H1 (cell line): ENCODE measurements at regions not wholly inside any gene's neighbourhood (a gene's known extent, or its start where the extent isn't known, plus 50 kb on each side); places are given as distances from the start of the nearest gene placed in this dataset.

ENCODE experiments used
- CTCF ChIA-PET: fragments of 300-600 bp; sonication (Branson Sonifier 250); formaldehyde crosslinking; loops from one replicate; lab custom pipeline; 2021; ENCODE audit not compliant: partially characterized antibody; lab: Charles Lee
- POLR2A ChIA-PET: fragments of 300-600 bp; sonication (Branson Sonifier 250); formaldehyde crosslinking; loops from one replicate; lab custom pipeline; 2021; ENCODE audit warnings: inconsistent platforms; ENCODE audit not compliant: partially characterized antibody; lab: Charles Lee
- DNase-seq, 2 experiments: peaks; one replicate each; pipeline versions ENCODE4 v3.0.0 to v3.0.0-alpha.2; 2010 to 2022; ENCODE audit warnings: low spot score in 2 of 2, low read depth in 1 of 2, mixed read lengths in 1 of 2
- FAIRE-seq: peaks from 2 replicates; lab custom pipeline; 2011; peaks lifted over from hg19 to GRCh38; lab: Jason Lieb, UNC
- H2AFZ ChIP-seq: 2 replicates; pipeline ENCODE4 v1.8.1; 2012; ENCODE audit warnings: low read length, inconsistent platforms
- H2AK5ac ChIP-seq: 2 replicates; pipeline ENCODE4 v1.6.1; 2013; ENCODE audit warnings: low read depth, low read length
- H2BK120ac ChIP-seq: replicated peaks from 2 replicates; pipeline ENCODE3; 2013; ENCODE audit warnings: low read depth, low read length, inconsistent platforms
- H2BK12ac ChIP-seq: 2 replicates; pipeline ENCODE4 v1.6.1; 2013; ENCODE audit warnings: low read depth, low read length
- H2BK15ac ChIP-seq: 2 replicates; pipeline ENCODE4 v1.6.1; 2013; ENCODE audit warnings: low read length
- H2BK20ac ChIP-seq: 2 replicates; pipeline ENCODE4 v1.6.1; 2013; ENCODE audit warnings: low read length
- H2BK5ac ChIP-seq: 2 replicates; pipeline ENCODE4 v1.6.1; 2013; ENCODE audit warnings: low read depth, low read length
- H3K14ac ChIP-seq: 2 replicates; pipeline ENCODE4 v1.6.1; 2013; ENCODE audit warnings: inconsistent platforms; ENCODE audit not compliant: insufficient read length
- H3K18ac ChIP-seq: 2 replicates; pipeline ENCODE4 v1.6.1; 2013; ENCODE audit warnings: low read length; ENCODE audit errors: extremely low read depth
- H3K23ac ChIP-seq: 2 replicates; pipeline ENCODE4 v1.6.1; 2013; ENCODE audit warnings: inconsistent platforms; ENCODE audit not compliant: insufficient read length
- H3K23me2 ChIP-seq: 2 replicates; pipeline ENCODE4 v1.6.1; 2013; ENCODE audit warnings: low read depth, low read length
- H3K27ac ChIP-seq: 2 replicates; pipeline ENCODE4 v1.6.1; 2011; ENCODE audit warnings: low read depth, low read length, inconsistent platforms
- H3K27me3 ChIP-seq, 4 experiments: replicated peaks in 1 of 4; 1 replicate in 1 of 4; 2 replicates in 3 of 4; pipeline versions ENCODE4 v1.6.1 to v1.8.1; 2011 to 2013; ENCODE audit warnings: low read length in 3 of 4, mild to moderate bottlenecking in 3 of 4, inconsistent platforms in 2 of 4, mixed read lengths in 2 of 4, moderate library complexity in 1 of 4; ENCODE audit not compliant: control insufficient read depth in 3 of 4, insufficient read depth in 3 of 4; ENCODE audit errors: extremely low read depth in 1 of 4
- H3K36me3 ChIP-seq, 4 experiments: 2 replicates each; pipeline versions ENCODE4 v1.6.1 to v1.8.1; 2011 to 2013; ENCODE audit warnings: mild to moderate bottlenecking in 4 of 4, low read length in 3 of 4, moderate library complexity in 2 of 4, control low read depth in 1 of 4, inconsistent platforms in 1 of 4; ENCODE audit not compliant: insufficient read depth in 4 of 4, control insufficient read depth in 2 of 4
- H3K4ac ChIP-seq: replicated peaks from 2 replicates; pipeline ENCODE3; 2013; ENCODE audit warnings: low read length, low read depth, mixed read lengths, inconsistent platforms; ENCODE audit not compliant: insufficient read length
- H3K4me1 ChIP-seq, 4 experiments: replicated peaks in 1 of 4; 1 replicate in 1 of 4; 2 replicates in 3 of 4; pipeline versions ENCODE4 v1.6.1 to v1.8.1; 2011 to 2013; ENCODE audit warnings: low read length in 3 of 4, inconsistent platforms in 2 of 4, mixed read lengths in 1 of 4; ENCODE audit not compliant: insufficient read depth in 4 of 4, control insufficient read depth in 3 of 4
- H3K4me2 ChIP-seq, 2 experiments: 2 replicates each; pipeline versions ENCODE4 v1.6.1 to v1.8.1; 2011 to 2013; ENCODE audit warnings: low read depth in 2 of 2, low read length in 2 of 2, control low read depth in 1 of 2, inconsistent platforms in 1 of 2, mild to moderate bottlenecking in 1 of 2; ENCODE audit not compliant: insufficient read depth in 1 of 2
- H3K4me3 ChIP-seq, 4 experiments: fragments of 200-600, 300-600 bp in 1 of 4; sonication (generic), shearing (Covaris generic), sonication (Bioruptor Twin) in 1 of 4; 2 replicates each; pipeline versions ENCODE4 v1.5.1 to v1.8.1; 2011 to 2016; ENCODE audit warnings: low read length in 4 of 4, low read depth in 3 of 4, control low read depth in 2 of 4, inconsistent platforms in 2 of 4, mild to moderate bottlenecking in 2 of 4, mixed read lengths in 1 of 4, moderate library complexity in 1 of 4; ENCODE audit not compliant: insufficient read depth in 2 of 4; ENCODE audit errors: extremely low read depth in 1 of 4
- H3K56ac ChIP-seq: replicated peaks from 2 replicates; pipeline ENCODE3; 2013; ENCODE audit warnings: low read depth, mild to moderate bottlenecking, mixed read lengths, low read length, inconsistent platforms; ENCODE audit not compliant: insufficient read length
- H3K79me1 ChIP-seq: 2 replicates; pipeline ENCODE4 v1.6.1; 2013; ENCODE audit warnings: low read depth, low read length, control low read depth
- H3K79me2 ChIP-seq, 2 experiments: 2 replicates each; pipeline versions ENCODE4 v1.6.1 to v1.8.1; 2012 to 2013; ENCODE audit warnings: low read length in 2 of 2, mild to moderate bottlenecking in 2 of 2, inconsistent platforms in 1 of 2; ENCODE audit not compliant: insufficient read depth in 2 of 2, control insufficient read depth in 1 of 2
- H3K9ac ChIP-seq, 4 experiments: replicated peaks in 1 of 4; 1 replicate in 1 of 4; 2 replicates in 3 of 4; pipeline versions ENCODE4 v1.6.1 to v1.8.1; 2011 to 2013; ENCODE audit warnings: low read depth in 3 of 4, low read length in 3 of 4, control low read depth in 2 of 4, mild to moderate bottlenecking in 2 of 4, moderate library complexity in 2 of 4, inconsistent platforms in 1 of 4; ENCODE audit errors: extremely low read depth in 1 of 4
- H3K9me3 ChIP-seq, 2 experiments: 2 replicates each; pipeline versions ENCODE4 v1.6.1 to v1.8.1; 2012 to 2013; ENCODE audit warnings: mild to moderate bottlenecking in 2 of 2, moderate library complexity in 2 of 2, control low read depth in 1 of 2, inconsistent platforms in 1 of 2, low read depth in 1 of 2, low read length in 1 of 2, mixed read lengths in 1 of 2; ENCODE audit not compliant: insufficient read depth in 2 of 2
- H4K20me1 ChIP-seq, 2 experiments: replicated peaks in 1 of 2; 2 replicates each; pipeline versions ENCODE3 to v1.8.1; 2011 to 2013; ENCODE audit warnings: inconsistent platforms in 2 of 2, low read length in 2 of 2, mild to moderate bottlenecking in 1 of 2; ENCODE audit not compliant: insufficient read depth in 2 of 2, control insufficient read depth in 1 of 2
- H4K5ac ChIP-seq: 2 replicates; pipeline ENCODE4 v1.6.1; 2013; ENCODE audit warnings: low read length, low read depth, mixed read lengths, inconsistent platforms; ENCODE audit not compliant: insufficient read length
- H4K8ac ChIP-seq: 2 replicates; pipeline ENCODE4 v1.8.0; 2013; ENCODE audit warnings: mild to moderate bottlenecking, moderate library complexity, low read length, inconsistent platforms; ENCODE audit not compliant: insufficient read depth; ENCODE audit errors: extremely low read depth
- H4K91ac ChIP-seq: replicated peaks from 2 replicates; pipeline ENCODE3; 2013; ENCODE audit warnings: low read length, mixed read lengths, inconsistent platforms; ENCODE audit not compliant: insufficient read length
- ATF2 ChIP-seq: IDR thresholded peaks from 2 replicates; pipeline ENCODE4 v1.6.1; 2012; ENCODE audit warnings: low read length, inconsistent platforms
- ATF3 ChIP-seq: IDR thresholded peaks from 2 replicates; pipeline ENCODE4 v1.6.1; 2011; ENCODE audit warnings: low read depth, mild to moderate bottlenecking, low read length; ENCODE audit not compliant: insufficient read depth
- BRCA1 ChIP-seq: IDR thresholded peaks from 2 replicates; pipeline ENCODE4 v1.6.1; 2012; ENCODE audit warnings: low read depth, low read length, improper control_type of control experiment
- EGR1 ChIP-seq: IDR thresholded peaks from 2 replicates; pipeline ENCODE4 v1.6.1; 2011; ENCODE audit warnings: low read depth, low read length, borderline replicate concordance
- EP300 ChIP-seq, 2 experiments: IDR thresholded peaks; 1 replicate in 1 of 2; 2 replicates in 1 of 2; pipeline ENCODE4 v1.6.1; 2011 to 2012; ENCODE audit warnings: low read depth in 2 of 2, low read length in 2 of 2, mild to moderate bottlenecking in 2 of 2, borderline replicate concordance in 1 of 2, inconsistent platforms in 1 of 2, moderate library complexity in 1 of 2
- MAX ChIP-seq: IDR thresholded peaks from 2 replicates; pipeline ENCODE4 v1.6.1; 2012; ENCODE audit warnings: inconsistent platforms
- RFX5 ChIP-seq: IDR thresholded peaks from 2 replicates; pipeline ENCODE4 v1.6.1; 2011; ENCODE audit warnings: low read depth, low read length, improper control_type of control experiment, borderline replicate concordance
- TBP ChIP-seq: IDR thresholded peaks from 2 replicates; pipeline ENCODE4 v1.6.1; 2011; ENCODE audit warnings: low read depth, low read length, improper control_type of control experiment
- TEAD4 ChIP-seq: IDR thresholded peaks from 2 replicates; pipeline ENCODE4 v1.6.1; 2012; ENCODE audit warnings: low read depth, low read length, inconsistent platforms, mixed read lengths
- USF2 ChIP-seq: IDR thresholded peaks from 2 replicates; pipeline ENCODE4 v1.6.1; 2011; ENCODE audit warnings: low read length, improper control_type of control experiment
- WGBS, 2 experiments: shearing (Covaris generic) in 1 of 2; methylation state at CpG; one replicate each; pipeline versions ENCODE4 v1.1.6 to v1.1.7; 2013 to 2015; ENCODE audit warnings: low lambda C conversion rate in 2 of 2, mixed read lengths in 2 of 2, inconsistent platforms in 1 of 2, low coverage in 1 of 2, missing lambda C conversion rate in 1 of 2; ENCODE audit not compliant: insufficient replicate concordance in 2 of 2, insufficient coverage in 1 of 2, insufficient read length in 1 of 2; ENCODE audit errors: extremely low coverage in 1 of 2, missing lambda C conversion rate in 1 of 2; 5-methylcytosine and 5-hydroxymethylcytosine counted together

- 87% methylated on average over 6 of the region's 6 CpGs; no CpG with 5 or more reads in 1 of the 2 experiments for WGBS, 2 experiments
- H3K18ac ChIP-seq: no peak overlapping the region
- no peak for TF ChIP-seq TEAD4
- no peak for TF ChIP-seq USF2
- no peak for TF ChIP-seq EGR1
- TF ChIP-seq MAX: no peak
- TF ChIP-seq EP300 (IDR thresholded peaks at IDR 0.05; ENCODE audit: borderline replicate concordance in 1 of 2, low read depth in 2 of 2, low read length in 2 of 2): no peak
- TF ChIP-seq BRCA1: no peak
- no peak for TF ChIP-seq TBP
- no peak for TF ChIP-seq RFX5
- no peak for TF ChIP-seq ATF2
- TF ChIP-seq ATF3: no peak
Measured at GRCh38 chr16:9508328-9508936, 417.0 kb downstream of the HAPSTR1 start.

More at GRCh38 chr16:9508328-9508936, 417.0 kb downstream of the HAPSTR1 start:
- no peak overlapping the region for H2AK5ac ChIP-seq
- no peak overlapping the region for H2BK12ac ChIP-seq
- H3K4me1 ChIP-seq: peaks cover 0 to 2% (median under 1%) of the 10 kb centered on the region in 4 experiments; a peak in 1 of 7 replicates
- H2BK20ac ChIP-seq: no peak overlapping the region
- POLR2A ChIA-PET: no interaction called here
- CTCF ChIA-PET: interaction anchor here (0.6 to 1.1 kb wide), 2 partner anchors 9 to 234 kb away, joined by 3 read pairs; no protein-coding TSS in a partner anchor
- H3K27me3 ChIP-seq: no peaks in the 10 kb centered on the region
- H3K4me2 ChIP-seq: no peak overlapping the region
- no peak overlapping the region for H3K4ac ChIP-seq
- H2BK5ac ChIP-seq: no peak overlapping the region
- H4K8ac ChIP-seq: no peak overlapping the region
- H3K79me2 ChIP-seq: no peaks in the 10 kb centered on the region
- H3K9ac ChIP-seq: no peak overlapping the region
- H3K56ac ChIP-seq: no peak overlapping the region
- H2AFZ ChIP-seq: no peak overlapping the region
- DNase-seq: no peak
- H3K79me1 ChIP-seq: no peaks in the 10 kb centered on the region
- H4K20me1 ChIP-seq: no peaks in the 10 kb centered on the region
- H3K36me3 ChIP-seq: no peaks in the 10 kb centered on the region
- H3K23ac ChIP-seq: no peak overlapping the region
- H3K23me2 ChIP-seq: no peaks in the 10 kb centered on the region
- peaks cover 4 to 5% of the 10 kb centered on the region in 2 experiments; a peak in 1 of 4 replicates for H3K9me3 ChIP-seq
- no peak for FAIRE-seq
- H2BK15ac ChIP-seq: no peak overlapping the region
- H3K27ac ChIP-seq: no peak overlapping the region
- no peak overlapping the region for H3K4me3 ChIP-seq
- H4K91ac ChIP-seq: no peak overlapping the region
- H4K5ac ChIP-seq: no peak overlapping the region
- H2BK120ac ChIP-seq: no peak overlapping the region
- no peak overlapping the region for H3K14ac ChIP-seq
